Spinal cord (tissue), 9 donors: ENCODE measurements at regions not wholly inside any gene's neighbourhood (a gene's known extent, or its start where the extent isn't known, plus 50 kb on each side); places are given as distances from the start of the nearest gene placed in this dataset.

Experiments used
- DNase-seq, 6 donors: peaks; one replicate each; pipeline versions ENCODE4 v3.0.0 to v3.0.0-alpha.2; 2013 to 2015; ENCODE audit warnings: low spot score in 6 of 6, low read depth in 4 of 6
- H3K27ac ChIP-seq: one replicate; pipeline ENCODE4 v1.5.1; 2013; ENCODE audit warnings: low read depth, low read length, control low read depth
- H3K27me3 ChIP-seq: one replicate; pipeline ENCODE4 v1.6.1; 2013; ENCODE audit warnings: low read length; ENCODE audit not compliant: control insufficient read depth, insufficient read depth
- H3K36me3 ChIP-seq: one replicate; pipeline ENCODE4 v1.6.1; 2013; ENCODE audit warnings: low read length; ENCODE audit not compliant: control insufficient read depth, insufficient read depth
- H3K4me1 ChIP-seq: one replicate; pipeline ENCODE4 v1.6.1; 2013; ENCODE audit warnings: low read length; ENCODE audit not compliant: control insufficient read depth, insufficient read depth
- H3K4me3 ChIP-seq: one replicate; pipeline ENCODE4 v1.5.1; 2013; ENCODE audit warnings: low read depth, low read length, control low read depth
- H3K9me3 ChIP-seq: one replicate; pipeline ENCODE4 v1.6.1; 2013; ENCODE audit warnings: low read length; ENCODE audit not compliant: control insufficient read depth, insufficient read depth
- WGBS: methylation state at CpG from one replicate; pipeline ENCODE4 v1.1.5; 2013; ENCODE audit warnings: missing lambda C conversion rate; ENCODE audit not compliant: insufficient coverage; 5-methylcytosine and 5-hydroxymethylcytosine counted together
- donor health status: healthy.

DNA sequence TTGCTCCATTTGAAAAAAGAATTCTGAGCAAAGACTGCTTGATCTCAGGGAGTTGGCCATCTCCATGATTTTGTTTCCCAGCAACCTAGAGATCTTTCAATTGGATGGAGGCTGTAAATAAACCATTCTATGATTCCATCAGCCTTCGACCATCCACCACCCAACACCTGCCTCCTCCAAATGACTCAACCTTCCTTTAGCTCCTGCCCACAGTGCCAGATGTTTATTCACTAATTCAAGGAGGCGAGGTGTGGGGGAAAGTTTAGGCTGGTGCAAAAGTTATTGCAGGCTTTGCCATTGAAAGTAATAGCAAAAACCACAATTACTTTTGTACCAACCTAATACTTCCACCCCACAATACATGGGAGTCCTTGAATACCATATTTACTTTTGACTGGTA lies 327.5 kb downstream of the CAAP1 start:
- DNase-seq, result no peak
- no CpG with 5 or more reads among the region's 2 CpGs for WGBS
- H3K27me3 ChIP-seq, result no peaks in the 10 kb centered on the region

DNA sequence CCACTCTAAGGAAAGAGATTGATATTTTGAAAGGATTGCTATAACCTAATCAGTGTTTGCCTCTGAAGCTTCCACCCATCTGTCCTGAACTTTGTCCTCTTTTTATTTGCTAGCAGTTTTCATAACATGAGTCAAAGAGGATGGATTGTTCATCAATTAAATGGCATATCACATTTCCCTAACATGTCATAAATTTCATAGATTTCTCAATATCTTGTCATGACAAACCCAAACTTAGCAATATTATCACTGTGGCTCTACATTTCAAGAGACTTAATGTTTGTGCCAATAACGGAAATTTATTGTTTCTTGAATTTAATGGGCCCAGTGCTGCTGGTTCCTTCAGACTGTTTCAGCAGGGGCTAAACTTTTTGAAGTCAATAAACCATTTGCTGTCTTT lies 330.3 kb downstream of the CAAP1 start:
- Histone ChIP-seq H3K4me1 (no peaks in the 10 kb centered on the region), H3K4me3 (no peak overlapping the region), H3K27ac (no peak overlapping the region), H3K9me3 (no peaks in the 10 kb centered on the region), H3K36me3 (no peaks in the 10 kb centered on the region), H3K27me3 (no peaks in the 10 kb centered on the region)
- no peak for DNase-seq
- WGBS, result no CpG with 5 or more reads among the region's 1 CpG

More for the DNA sequence above, 327.5 kb downstream of the CAAP1 start:
- Histone ChIP-seq H3K9me3 (no peaks in the 10 kb centered on the region), H3K4me3 (no peak overlapping the region), H3K4me1 (no peaks in the 10 kb centered on the region), H3K27ac (no peak overlapping the region), H3K36me3 (no peaks in the 10 kb centered on the region)

DNA sequence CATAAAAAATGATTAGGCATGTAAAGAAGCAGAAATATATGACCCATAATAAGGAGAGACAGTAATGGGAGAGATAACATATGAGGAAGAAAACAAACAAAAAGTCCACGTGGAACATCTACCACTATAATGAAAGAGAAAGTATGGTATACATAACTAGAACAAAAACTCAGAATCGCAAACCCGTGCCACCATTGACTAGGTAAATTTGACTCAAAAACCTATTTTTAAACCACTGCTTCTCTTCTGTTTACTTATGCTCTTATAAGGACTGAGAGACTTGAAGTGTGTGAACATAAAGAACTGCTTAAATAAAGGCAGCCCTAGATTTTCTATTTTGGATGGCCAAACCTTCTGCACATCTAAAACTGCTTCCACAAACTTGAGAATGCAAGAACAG lies 330.7 kb downstream of the CAAP1 start:
- H3K27ac ChIP-seq, result no peak overlapping the region
- no peaks in the 10 kb centered on the region for H3K9me3 ChIP-seq
- H3K4me1 ChIP-seq, result no peaks in the 10 kb centered on the region
- DNase-seq, result no peak
- H3K27me3 ChIP-seq, result no peaks in the 10 kb centered on the region
- no CpG with 5 or more reads among the region's 3 CpGs for whole genome bisulfite sequencing
- H3K36me3 ChIP-seq, result no peaks in the 10 kb centered on the region
- no peak overlapping the region for H3K4me3 ChIP-seq

DNA sequence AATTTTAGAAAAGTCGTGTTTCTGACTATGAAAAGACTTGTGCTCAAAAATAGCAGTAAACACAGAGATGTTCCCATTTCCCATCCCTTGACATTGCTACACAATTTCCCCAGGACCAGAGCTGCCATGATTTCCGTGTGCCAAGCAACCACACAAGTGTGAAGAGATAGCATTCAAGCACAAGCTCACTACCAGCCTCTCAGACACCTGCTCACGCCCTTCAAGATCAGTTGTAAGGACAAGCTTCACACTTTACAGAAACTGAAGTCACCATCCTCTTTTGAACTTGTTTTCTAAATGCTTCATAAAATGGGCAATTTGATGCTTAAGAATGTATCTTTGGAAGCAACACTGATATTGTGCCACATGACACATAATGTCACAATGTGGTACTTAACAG lies 333.1 kb downstream of the CAAP1 start:
- Histone ChIP-seq H3K36me3 (no peaks in the 10 kb centered on the region), H3K27ac (no peak overlapping the region), H3K4me3 (no peak overlapping the region), H3K4me1 (no peaks in the 10 kb centered on the region), H3K27me3 (no peaks in the 10 kb centered on the region), H3K9me3 (no peaks in the 10 kb centered on the region)
- WGBS, result 95% methylated on average over 2 of the region's 3 CpGs
- no peak for DNase-seq

DNA sequence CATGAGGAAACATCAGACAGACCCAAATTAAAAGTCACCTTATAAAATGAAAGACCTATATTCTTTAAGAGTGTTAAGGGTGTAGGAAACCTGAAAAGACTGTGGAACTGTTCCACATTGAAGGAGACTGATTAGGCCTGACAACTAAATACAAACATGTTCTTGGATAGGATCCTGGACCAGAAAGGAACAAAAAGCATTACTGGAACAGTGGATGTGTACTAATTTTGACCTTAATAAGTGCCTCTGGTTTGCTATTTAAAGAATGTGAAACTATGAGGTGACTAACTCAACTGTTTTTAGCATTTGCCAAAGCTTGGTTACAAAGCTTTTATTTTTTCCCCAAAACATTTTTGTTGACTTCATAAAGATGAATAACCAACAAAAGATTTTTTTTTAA lies 340.6 kb downstream of the CAAP1 start:
- no peaks in the 10 kb centered on the region for H3K27me3 ChIP-seq
- no peaks in the 10 kb centered on the region for H3K9me3 ChIP-seq
- H3K4me1 ChIP-seq, result no peaks in the 10 kb centered on the region
- no peak overlapping the region for H3K4me3 ChIP-seq
- no peak overlapping the region for H3K27ac ChIP-seq
- H3K36me3 ChIP-seq, result no peaks in the 10 kb centered on the region
- DNase-seq, result no peak

GRCh38 chr9:26551451-26551850 lies 341.2 kb downstream of the CAAP1 start:
- no CpG with 5 or more reads among the region's 2 CpGs for WGBS
- DNase-seq, result no peak
- no peaks in the 10 kb centered on the region for H3K36me3 ChIP-seq
- no peaks in the 10 kb centered on the region for H3K27me3 ChIP-seq
- no peak overlapping the region for H3K27ac ChIP-seq
- no peak overlapping the region for H3K4me3 ChIP-seq
- no peaks in the 10 kb centered on the region for H3K4me1 ChIP-seq
- H3K9me3 ChIP-seq, result no peaks in the 10 kb centered on the region

- H3K9me3 ChIP-seq, result no peaks in the 10 kb centered on the region
- 90% methylated on average over 1 of the region's 4 CpGs for WGBS
- no peak for DNase-seq
- H3K4me1 ChIP-seq, result no peaks in the 10 kb centered on the region
- H3K27ac ChIP-seq, result no peak overlapping the region
- H3K27me3 ChIP-seq, result no peaks in the 10 kb centered on the region
- no peaks in the 10 kb centered on the region for H3K36me3 ChIP-seq
- H3K4me3 ChIP-seq, result no peak overlapping the region
Measured at GRCh38 chr9:26548781-26549290, 343.8 kb downstream of the CAAP1 start.

DNA sequence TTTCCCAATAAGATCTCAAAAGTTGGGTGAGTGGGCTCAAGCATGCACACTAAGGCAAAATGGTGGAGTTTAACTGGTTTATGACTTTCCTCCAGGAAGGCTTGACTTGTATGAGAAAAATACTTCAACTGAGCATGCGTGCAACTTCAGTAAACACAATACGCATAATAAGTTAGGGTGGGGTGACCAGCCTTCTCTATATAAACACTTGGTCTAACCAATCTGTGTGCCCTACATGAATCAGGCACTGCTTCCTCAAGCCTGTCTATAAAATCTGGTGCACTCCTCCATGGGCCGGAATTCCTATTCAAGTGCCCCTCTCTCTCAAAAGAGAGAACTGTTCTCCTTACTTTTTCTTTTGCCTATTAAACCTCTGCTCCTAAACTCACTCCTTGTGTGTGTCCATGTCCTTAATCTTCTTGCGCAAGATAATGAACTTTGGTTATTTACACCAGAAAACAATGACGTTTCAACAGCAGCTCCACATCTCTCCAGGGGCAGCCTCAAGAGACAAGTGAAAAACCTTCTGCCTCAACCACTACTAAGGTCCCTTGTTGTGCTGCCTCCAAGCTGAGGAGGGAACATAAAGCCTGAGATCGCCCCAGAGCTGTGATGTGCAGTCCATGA lies 352.6 kb downstream of the CAAP1 start:
- 90% methylated on average over 4 of the region's 6 CpGs for WGBS
- Histone ChIP-seq H3K4me1 (no peaks in the 10 kb centered on the region), H3K9me3 (no peaks in the 10 kb centered on the region), H3K27me3 (no peaks in the 10 kb centered on the region), H3K27ac (no peak overlapping the region), H3K36me3 (no peaks in the 10 kb centered on the region), H3K4me3 (no peak overlapping the region)
- DNase-seq, result no peak

DNA sequence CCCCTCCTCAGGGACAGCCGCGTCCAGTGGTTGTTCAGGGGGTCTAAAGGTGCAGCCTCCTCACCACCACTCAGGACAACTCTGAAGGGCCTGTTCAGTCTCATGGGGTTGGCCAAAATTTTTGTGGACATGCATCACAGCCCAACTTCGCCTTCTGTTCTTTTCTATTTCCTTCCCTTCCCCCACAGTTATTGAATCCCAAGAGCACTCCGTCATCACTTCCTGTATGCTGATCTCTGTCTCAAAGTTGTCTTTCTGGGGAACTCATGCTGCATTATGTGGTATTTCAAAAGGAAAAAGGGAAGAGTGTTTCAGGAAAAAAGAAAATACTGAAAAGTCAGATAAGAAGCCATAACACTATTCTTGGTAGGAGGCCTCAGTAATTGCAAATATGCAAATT lies 355.4 kb downstream of the CAAP1 start:
- H3K4me3 ChIP-seq, result no peak overlapping the region
- H3K4me1 ChIP-seq, result no peaks in the 10 kb centered on the region
- H3K9me3 ChIP-seq, result no peaks in the 10 kb centered on the region
- H3K27ac ChIP-seq, result no peak overlapping the region
- WGBS, result no CpG with 5 or more reads among the region's 4 CpGs
- no peaks in the 10 kb centered on the region for H3K36me3 ChIP-seq
- H3K27me3 ChIP-seq, result no peaks in the 10 kb centered on the region
- no peak for DNase-seq

- no peaks in the 10 kb centered on the region for H3K9me3 ChIP-seq
- H3K4me1 ChIP-seq, result no peaks in the 10 kb centered on the region
- H3K27me3 ChIP-seq, result no peaks in the 10 kb centered on the region
- H3K27ac ChIP-seq, result no peak overlapping the region
- H3K36me3 ChIP-seq, result no peaks in the 10 kb centered on the region
- WGBS, result 71% methylated on average over 1 of the region's 1 CpG
- no peak overlapping the region for H3K4me3 ChIP-seq
- no peak for DNase-seq
Measured at GRCh38 chr9:26535151-26535550, 357.5 kb downstream of the CAAP1 start.
